NCI-H2171 (cell line): ENCODE measurements at regions not wholly inside any gene's neighbourhood (a gene's known extent, or its start where the extent isn't known, plus 50 kb on each side); places are given as distances from the start of the nearest gene placed in this dataset.

Experiments used
- DNase-seq: peaks from one replicate; lab custom pipeline; 2025; lab: John Stamatoyannopoulos, UW

DNA sequence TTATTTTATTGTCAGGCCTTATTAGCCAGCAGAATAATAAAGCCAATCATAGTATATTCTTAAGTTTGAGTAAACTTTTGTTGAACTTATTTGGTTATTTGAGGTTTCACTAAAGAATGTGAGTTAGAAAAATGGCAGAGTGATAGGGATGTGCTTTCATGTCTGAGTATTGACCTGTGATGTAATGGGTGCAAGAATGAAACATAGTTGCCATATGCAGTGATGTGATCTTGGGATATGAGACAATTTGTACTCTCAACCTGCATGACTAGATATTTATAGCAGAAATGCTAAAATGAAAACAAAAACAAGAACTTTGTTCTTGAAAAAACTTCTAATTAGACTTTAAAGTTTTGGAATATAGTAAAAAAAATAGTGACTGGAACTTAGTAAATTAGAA lies 97.9 kb downstream of the DISP1 start:
- DNase-seq: no peak

DNA sequence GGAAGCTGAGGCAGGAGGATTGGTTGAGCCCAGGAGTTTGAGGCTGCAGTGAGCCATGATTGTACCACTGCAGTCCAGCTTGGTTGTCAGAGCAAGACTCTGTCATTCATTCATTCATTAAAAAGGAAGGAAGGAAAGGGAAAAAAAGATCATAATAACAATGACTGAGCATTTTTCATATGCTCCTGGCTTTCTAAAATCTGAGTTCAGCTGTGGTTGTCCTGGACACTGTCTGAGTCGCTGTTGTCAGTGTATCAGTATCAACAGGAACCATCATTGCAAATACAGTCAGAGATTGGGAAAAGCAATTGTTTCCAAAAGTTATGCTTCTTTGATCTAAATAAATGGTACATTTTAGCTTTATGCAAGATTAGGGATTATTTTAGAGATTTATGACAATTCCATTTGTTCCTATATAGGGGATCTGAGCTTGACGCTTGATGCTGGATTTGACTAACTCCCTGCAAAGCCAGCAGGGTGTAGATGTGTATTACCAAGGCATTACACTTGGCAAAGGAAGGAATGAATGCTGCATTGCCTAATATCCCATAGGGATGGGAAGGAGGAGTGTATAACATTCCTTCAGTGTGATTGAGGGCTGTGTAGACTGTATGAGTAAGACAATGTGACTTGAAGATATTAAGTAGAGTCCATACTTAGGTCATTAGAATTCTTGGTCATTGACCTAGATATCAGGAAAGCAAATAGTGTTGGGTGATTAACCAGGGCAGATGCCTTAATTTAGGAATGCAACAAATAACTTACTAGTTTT lies 100.2 kb downstream of the DISP1 start:
- no peak for DNase-seq

DNA sequence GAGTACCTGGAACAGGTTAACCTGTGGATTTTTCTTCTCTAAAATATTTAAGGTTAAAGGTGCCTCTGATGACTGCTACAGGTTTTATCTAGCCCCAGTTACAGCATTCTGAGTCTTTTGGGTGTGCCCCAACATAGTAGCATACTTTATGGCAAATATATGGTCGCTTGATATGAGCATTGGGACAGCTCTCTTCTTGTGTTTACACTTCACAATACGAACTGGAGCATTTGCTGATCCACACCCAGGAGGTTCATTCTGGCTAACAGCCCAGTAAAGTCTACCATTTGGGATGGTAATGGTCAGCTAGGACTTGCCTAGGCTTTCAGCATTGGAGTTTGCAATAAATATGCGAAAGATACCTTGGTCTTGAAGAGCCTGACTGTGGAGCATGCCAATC lies 101.3 kb downstream of the DISP1 start:
- DNase-seq: no peak

DNA sequence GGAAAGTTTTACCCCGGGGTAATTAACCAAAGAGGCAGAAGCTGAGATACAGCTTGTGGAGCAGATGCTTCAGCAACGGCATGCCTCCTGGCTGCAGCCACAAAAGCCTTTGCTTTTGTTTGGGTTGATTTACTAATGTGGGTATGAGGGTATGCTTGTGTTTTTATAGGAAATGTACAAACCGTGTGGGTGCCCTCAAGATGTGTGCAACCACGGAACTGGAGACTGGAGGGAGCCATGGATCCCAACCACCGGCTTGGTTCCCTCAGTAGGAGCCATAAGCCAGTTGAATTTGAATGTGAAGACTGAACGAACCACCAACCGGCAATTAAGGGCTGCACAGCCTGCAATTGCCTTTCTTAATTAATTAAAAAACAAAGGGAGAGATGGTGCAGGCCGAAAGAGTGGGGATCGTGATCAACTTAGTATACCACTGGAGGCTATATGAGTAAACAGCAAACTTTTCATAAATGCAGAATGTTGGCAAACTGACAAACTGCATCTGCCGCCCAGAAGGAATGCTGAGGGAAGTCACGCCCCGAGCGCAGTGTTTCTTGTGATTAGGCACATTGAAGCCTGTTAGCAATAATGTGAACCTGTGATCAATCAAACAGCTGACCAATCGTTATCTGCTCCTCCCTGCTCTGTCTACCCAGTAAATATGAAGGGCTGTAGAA lies 104.1 kb downstream of the DISP1 start:
- no peak for DNase-seq

DNA sequence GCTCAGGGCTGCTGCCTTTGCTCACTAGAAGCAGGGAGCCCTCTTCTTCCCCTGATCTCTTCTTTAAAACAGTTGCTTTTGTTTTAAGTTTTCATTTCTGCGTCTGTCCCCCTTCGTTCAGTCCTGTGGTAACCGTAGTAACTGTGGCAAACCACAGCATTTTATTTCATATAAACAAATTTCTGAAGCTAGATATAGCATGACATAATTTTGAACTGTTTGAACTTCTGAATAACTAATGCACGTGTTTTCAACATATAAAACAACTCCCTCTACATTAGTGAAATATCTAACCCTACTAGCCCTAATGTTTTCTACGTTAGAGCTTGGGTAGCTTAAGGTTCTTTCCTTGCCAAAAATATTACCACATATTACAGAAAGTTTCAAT lies 104.6 kb downstream of the DISP1 start:
- DNase-seq: no peak

DNA sequence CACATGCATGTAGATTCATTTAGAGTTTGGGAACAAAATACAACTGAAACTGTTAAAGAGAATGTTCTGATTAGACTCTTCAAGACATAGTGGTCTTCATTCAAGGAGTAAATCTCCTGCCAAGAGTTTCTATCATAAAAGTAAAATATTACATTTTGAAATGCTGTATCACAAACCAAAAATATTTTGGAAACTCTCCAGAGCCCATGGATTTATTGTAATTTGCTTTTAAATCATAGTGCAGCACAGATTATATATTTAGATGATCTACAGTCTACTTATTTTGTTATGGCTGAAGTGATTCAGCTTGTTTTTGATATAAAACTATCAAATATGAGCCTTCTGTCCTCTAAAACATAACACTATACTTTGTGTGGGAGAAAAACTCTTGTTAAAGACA lies 105.3 kb downstream of the DISP1 start:
- DNase-seq: no peak

DNA sequence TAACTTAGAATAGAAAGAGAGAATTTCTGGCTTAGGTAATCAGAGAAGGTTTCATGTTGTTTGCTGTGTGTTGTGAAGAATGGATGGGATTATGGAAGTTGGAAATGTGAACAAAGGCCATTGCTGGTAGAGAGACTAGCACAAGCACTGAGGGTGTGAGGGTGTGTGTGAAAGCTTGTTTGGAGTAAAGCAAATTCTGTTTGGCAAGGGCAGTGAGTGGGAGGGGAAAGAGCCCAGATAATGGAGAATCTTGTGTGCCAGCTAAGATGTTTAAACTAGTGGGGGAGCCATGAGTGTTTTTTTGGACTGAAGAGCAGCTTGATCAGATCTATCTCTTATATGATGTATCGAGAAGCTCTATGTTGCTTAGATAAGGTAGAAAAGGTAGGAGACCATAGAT lies 107.1 kb downstream of the DISP1 start:
- no peak for DNase-seq

DNA sequence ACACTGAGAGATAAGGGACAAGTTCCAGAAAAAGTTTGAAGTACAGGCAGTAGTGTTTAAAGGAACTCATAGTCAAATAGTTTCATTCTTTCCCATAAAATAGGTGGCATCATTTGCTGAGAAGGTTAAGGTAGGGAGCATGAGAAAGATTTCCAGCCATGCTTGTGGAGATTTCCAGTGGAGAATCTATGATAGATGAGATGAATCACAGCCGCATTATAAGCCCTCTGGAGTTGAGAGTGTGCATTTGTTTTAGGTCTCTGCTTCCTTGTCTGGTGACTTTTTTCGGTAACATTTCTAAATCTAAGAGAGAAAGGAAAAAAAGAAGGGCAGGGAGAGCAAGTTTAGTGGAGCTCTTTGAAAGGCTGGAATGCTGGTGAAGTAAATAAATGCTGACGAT lies 108.7 kb downstream of the DISP1 start:
- DNase-seq: no peak

DNA sequence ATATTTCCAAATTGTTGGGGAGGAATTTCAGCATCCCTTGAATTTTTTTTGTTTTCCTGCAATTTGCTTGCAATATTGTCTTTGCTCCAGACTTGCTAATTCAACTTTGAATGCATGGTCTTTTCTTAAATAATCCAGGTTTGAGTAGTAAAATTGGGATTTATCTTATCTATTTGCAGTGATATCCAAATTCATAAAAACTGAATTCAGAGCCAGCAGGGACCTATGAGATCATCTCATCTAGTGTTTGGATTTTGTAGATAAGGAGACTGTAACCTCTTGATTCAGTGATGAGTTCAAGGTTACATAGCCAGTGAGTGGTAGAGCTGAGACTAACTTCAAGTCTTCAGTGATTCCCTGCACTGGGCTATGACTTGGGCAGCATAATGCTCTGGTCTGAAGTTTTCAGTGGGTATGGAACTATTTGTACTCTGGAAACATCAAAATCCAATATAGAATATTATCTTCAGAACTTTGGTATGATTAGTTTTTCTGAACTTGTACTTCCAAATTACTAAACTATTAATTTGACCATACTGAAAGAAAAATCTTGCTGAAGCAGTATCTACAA lies 109.4 kb downstream of the DISP1 start:
- DNase-seq: no peak

DNA sequence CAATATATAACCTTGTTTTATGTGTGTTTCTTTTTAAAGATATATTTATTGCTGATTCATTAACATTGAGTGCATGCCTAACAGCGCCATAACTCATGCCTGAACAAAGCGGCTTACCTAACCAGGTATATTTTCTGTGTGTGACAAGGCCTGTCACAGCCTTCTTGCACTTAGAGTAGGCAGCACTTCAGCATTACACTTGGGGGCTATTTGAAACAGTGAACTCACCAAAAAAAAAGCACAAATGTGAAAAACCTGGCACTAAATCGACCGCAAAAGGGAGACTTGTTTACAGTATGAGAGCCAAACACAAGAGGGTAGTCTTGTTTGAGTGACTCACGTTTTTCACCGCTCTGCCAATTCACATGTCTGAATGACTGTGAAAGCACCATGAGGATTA lies 111.7 kb downstream of the DISP1 start:
- no peak for DNase-seq

DNA sequence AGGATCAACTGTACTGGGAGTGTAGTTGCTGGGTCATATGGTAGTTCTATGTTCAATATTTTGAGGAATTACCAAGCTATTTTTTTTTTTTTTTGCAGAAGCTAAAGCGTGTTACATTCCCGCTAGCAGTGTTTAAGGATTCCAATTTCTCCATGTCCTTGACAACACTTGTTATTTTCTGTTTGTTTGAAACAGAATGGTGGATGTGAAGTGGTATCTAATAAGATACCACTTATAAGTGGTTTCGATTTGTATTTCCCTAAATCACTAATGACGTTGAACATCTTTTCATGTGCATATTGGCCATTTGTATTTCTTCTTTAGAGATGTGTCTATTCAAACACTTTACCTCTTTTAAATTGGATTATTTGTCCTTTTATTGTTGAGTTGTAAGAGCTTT lies 112.2 kb downstream of the DISP1 start:
- DNase-seq: no peak

DNA sequence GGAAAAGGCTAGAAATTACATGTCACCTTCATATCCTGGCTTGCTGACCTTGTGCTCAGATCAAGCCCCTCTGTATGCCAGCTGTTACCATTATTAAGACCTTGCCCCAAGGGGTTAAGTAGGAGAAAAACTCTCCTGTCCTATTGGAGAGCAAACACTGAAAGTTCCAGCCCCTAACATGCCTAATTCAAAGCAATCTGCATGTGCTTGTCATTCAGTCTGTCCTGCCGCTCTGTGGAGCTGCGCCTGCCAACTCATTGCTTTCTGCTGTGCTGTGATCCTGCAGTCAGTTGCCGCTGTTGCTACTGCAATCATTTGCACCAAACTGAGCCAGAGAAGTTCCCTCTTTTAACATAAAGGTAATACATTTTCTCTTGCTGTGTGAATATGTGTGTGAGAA lies 113.4 kb downstream of the DISP1 start:
- peak; percentile 84 for DNase-seq

DNA sequence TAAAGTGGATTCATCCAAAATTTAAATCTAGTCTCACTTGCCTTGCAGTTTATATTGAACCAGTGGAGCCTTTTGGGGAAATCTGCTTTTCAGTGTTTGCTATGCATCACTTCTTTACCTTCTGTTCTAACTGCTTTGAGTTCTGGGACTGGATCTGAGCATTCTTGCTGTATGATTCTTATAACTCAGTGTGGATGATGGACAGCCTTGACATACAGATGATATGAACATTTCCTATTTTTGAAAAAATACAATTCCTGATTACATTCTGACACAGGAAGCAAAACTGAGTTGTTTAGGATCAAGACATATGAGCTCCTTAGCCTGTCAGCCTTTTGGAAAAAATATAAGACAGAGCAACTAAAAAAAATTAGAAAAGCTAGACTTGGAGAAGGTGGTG lies 115.2 kb downstream of the DISP1 start:
- no peak for DNase-seq

DNA sequence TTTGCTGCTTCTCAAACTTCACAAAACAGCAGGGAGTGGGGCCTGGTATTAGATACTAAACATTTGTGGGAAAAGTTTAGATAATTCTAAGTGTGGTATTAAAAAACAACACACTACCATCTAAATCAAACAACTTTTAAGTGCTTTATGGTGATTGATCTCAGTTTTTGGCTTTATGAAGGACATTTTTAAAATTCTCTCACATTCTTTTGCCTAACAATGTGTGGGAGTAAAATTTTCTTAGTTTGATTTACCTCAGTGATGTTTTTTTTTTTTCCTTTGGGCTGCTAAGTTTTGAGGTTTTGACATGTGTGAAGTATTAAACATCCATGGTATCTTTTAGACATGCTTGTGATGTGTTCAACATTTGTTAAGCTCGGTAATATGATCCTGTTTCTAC lies 116.2 kb downstream of the DISP1 start:
- DNase-seq: no peak

DNA sequence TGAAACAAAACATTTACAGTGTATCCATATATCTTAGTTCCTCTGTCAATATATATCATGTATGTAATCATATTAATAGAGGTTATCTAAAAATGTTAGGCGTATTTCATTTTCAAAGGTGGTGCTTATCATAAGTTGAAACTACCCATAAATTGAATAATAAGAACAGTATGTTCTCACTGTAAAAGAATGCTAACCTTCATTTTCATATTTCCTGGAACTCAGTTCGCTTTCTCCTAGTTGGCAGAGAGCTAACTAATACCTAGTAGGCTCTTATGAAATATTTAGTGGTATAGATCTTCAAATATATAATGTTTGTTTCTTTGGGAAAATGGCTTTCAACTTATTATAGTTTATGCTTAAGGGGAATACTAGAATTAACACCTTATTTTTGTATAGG lies 118.4 kb downstream of the DISP1 start:
- no peak for DNase-seq

DNA sequence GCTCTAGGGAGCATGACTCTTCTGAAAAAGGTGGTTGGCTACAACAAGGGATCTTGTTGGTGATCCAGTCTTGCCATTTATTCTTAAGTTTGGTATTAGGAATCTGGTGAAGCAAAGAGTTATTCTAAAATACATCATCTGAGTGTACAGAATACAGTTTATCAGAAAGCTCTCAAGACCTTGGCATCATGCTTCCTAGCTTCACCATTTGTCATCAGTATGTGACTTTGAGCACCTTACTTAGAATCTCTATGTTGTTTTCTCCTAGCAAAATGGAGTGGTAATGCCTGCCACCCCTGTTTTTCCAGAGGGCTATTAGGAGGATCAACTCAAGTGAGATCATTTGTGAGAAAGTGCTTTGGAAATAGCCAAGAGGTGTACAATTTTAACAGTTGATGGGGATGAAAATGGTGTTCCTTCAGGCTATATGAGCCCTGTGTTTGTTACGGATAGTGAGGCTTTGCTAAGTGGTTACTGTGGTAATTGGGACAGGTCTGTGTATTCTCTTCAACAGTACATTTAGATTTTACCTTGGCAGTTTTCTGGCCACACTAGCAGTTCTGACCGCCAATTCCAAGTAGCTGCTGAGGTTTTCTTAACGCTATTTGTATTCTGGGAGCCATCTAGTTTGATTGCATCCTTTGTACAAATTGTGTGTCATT lies 120.5 kb downstream of the DISP1 start:
- no peak for DNase-seq

DNA sequence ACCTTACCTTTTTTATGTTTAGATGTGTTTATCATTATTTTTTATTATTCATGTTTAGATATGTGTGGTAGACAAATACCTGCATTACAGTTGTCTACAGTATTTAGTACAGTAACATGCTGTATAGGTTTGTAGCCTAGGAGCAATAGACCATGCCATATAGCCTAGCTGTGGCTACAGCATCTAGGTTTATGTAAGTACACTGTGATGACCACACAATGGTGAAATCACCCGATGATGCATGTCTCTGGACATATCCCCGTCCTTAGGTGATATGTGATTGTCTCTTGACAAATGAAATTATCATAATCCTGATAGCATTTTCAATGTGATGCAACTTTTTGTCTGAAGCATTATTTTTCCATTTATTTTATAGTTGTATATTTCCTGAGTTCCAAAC lies 121.2 kb downstream of the DISP1 start:
- no peak for DNase-seq

DNA sequence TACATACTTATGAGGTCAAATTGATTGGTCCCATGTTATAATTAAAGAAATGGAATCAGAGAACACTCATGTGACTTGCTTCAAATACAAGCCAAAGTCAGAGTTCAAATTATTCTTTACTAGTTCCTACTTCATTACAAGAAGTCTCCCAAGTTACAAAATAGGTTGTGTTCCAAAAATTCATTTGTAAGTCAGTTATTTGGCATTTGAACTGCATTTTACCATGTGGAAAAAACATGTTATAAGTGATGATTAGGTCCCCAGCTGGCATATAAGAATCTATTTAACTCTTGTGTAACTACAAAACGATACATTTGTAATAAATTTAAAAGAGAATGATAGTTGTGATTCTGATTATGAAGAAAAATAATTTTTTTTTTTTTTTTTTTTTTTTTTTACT lies 124.1 kb downstream of the DISP1 start:
- no peak for DNase-seq

DNA sequence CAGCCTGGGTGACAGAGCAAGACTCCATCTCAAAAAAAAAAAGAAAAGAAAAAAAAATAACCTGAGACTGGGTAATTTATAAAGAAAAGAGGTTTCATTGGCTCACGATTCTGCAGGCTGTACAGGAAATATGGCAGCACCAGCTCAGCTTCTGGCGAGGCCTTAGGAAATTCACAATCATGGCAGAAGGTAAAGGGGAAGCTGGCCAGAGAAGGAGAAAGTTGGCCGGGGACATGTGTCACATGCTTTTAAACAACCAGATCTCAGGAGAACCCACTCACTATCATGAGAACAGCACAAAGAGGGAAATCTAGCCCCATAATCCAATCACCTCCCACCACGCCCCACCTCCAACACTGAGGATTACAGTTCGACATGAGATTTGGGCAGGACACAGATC lies 125.3 kb downstream of the DISP1 start:
- DNase-seq: no peak

DNA sequence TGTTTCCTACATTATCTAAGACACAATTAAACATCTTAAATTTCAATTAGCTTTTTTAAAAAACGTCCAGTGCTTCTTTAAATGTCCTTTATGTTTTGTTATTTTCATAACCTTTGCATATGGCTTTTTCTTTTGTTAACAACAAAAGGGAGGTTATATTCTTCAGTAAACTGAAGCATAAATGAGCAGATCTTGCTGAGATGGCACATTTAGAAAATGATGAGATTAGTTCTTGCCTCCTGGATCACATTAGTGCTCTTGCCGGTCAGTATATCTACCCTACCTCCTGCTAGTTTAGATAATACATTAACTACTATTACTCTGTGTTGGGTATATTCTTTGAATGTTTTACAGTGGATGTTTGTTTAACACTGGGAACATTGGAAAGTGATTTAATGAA lies 126.1 kb downstream of the DISP1 start:
- no peak for DNase-seq

DNA sequence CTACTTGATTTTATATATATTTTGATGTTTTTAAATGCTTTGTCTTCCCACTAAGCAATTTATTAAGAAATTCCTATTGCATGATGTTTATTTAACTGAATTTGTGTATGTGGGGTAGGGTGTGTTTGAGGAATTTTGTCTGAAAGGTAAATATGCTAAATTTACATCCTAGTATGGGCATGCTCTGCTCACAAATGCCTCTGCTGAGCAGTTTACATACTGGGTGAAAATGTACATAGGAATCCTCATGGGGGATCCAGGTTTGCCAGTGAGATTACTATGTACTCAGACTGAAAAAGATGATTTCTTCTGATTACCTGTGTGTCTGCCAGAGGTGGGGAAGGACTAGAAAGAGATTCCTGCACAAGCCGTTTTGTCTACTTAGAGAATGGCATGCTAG lies 126.6 kb downstream of the DISP1 start:
- DNase-seq: no peak

DNA sequence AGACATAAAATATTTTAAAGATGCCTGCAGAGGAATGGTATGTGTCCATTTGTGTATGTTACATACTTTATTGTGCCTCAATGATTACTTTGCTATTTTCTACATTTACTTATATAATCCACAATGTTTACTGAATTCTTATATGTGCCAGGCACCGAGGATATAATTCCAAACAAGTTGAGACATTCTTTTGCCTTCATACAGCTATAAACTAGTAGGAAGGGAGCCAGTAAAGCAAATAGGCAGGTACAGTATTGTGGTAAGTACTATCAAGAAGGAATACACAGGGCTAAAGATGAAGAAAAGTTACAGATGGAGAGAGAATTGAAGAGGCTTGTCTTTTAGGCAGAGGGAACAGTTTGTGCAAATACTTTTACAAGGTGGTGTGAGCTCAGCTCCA lies 131.6 kb downstream of the DISP1 start:
- no peak for DNase-seq

DNA sequence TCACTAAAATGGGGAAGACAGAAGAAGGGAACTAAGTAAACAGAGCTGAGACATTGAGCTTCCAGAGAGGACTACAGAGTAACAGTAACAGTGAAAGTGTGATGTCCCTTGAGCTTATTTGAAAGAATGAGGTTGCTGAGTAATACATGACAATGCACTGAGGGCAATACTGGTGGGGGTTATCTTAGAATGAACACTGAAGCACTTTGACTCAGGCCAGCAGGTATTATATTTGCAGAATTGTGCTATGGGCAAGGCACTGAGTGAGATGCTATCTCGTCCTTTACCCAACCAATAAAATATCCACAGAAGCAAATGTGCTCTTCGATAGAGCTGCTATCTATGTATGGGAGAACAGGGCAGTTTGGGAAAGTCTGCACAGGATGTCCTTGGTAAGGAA lies 133.2 kb downstream of the DISP1 start:
- no peak for DNase-seq
